KMS-11 (cell line): ENCODE measurements at regions not wholly inside any gene's neighbourhood (a gene's known extent, or its start where the extent isn't known, plus 50 kb on each side); places are given as distances from the start of the nearest gene placed in this dataset.
"Not testable (repeated sequence)": the region's sequence is repeated elsewhere in the genome, so short reads cannot be mapped to it uniquely, and the experiment has no call there.

ENCODE experiments used
- H2AFZ ChIP-seq: fragments of 200-600 bp; sonication (generic); 2 replicates; pipeline ENCODE4 v1.6.1; 2016; ENCODE audit warnings: antibody characterized with exemption, mixed run types, low read depth
- H3K27ac ChIP-seq: fragments of 200-600 bp; sonication (generic); 2 replicates; pipeline ENCODE4 v1.6.1; 2016; ENCODE audit warnings: mild to moderate bottlenecking, mixed run types
- H3K27me3 ChIP-seq: fragments of 200-600 bp; sonication (generic); 2 replicates; pipeline ENCODE4 v1.6.1; 2017; ENCODE audit warnings: mild to moderate bottlenecking, low read depth, mixed run types, moderate library complexity; ENCODE audit not compliant: insufficient read depth
- H3K36me3 ChIP-seq: fragments of 200-600 bp; sonication (generic); 2 replicates; pipeline ENCODE4 v1.6.1; 2017; ENCODE audit warnings: mild to moderate bottlenecking, mixed run types; ENCODE audit not compliant: insufficient read depth
- H3K4me1 ChIP-seq: fragments of 200-600 bp; sonication (generic); 2 replicates; pipeline ENCODE4 v1.6.1; 2016; ENCODE audit warnings: mild to moderate bottlenecking, low read depth, mixed run types; ENCODE audit not compliant: poor library complexity, severe bottlenecking
- H3K4me2 ChIP-seq: fragments of 200-600 bp; sonication (generic); 2 replicates; pipeline ENCODE4 v1.7.0; 2016; ENCODE audit warnings: mild to moderate bottlenecking, mixed run types
- H3K4me3 ChIP-seq: fragments of 200-600 bp; sonication (generic); IDR thresholded peaks from 2 replicates; pipeline ENCODE4 v1.6.1; 2017; ENCODE audit warnings: low read depth, low read length, mixed read lengths; ENCODE audit not compliant: insufficient read depth
- H3K79me2 ChIP-seq: fragments of 200-600 bp; sonication (generic); 2 replicates; pipeline ENCODE4 v1.6.1; 2016; ENCODE audit warnings: low read depth, mixed run types; ENCODE audit not compliant: insufficient read depth
- H3K9ac ChIP-seq: fragments of 200-600 bp; sonication (generic); 2 replicates; pipeline ENCODE4 v1.6.1; 2016; ENCODE audit warnings: mild to moderate bottlenecking, mixed run types
- H4K20me1 ChIP-seq: fragments of 200-600 bp; sonication (generic); 2 replicates; pipeline ENCODE4 v1.6.1; 2016; ENCODE audit warnings: mild to moderate bottlenecking, mixed run types; ENCODE audit not compliant: insufficient read depth
- TF ChIP-seq, protein P1 (sequence below): fragments of 200-600 bp; sonication (generic); conservative IDR thresholded peaks from 2 replicates; pipeline ENCODE4 v1.6.1; 2017; ENCODE audit warnings: low read depth, mild to moderate bottlenecking, antibody characterized with exemption, low read length, moderate library complexity, mixed read lengths

DNA sequence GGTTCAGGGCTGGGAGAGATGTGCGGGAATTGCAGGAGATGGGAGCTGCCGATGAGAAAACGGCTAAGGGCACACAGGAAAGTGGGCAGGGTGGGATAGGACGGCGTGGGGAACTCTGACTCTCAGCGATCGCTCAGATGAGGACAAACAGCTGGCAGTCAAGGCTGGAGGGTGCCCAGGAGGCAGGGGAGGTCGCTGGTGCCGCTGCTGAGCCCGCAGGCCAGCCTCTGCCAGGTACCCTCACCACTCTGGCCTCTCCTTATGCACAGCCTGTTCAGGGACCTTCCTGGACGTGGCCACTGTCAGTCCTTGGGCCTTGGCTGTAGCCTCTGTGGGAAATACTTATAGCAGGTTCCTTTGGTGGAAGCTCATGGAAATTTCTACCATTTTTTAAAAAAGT, 308.6 kb downstream of the TEX29 start:
- Histone ChIP-seq H3K36me3 (no peaks in the 10 kb centered on the region), H3K27me3 (no peaks in the 10 kb centered on the region; the same call in 1 of the 2 replicates)

DNA sequence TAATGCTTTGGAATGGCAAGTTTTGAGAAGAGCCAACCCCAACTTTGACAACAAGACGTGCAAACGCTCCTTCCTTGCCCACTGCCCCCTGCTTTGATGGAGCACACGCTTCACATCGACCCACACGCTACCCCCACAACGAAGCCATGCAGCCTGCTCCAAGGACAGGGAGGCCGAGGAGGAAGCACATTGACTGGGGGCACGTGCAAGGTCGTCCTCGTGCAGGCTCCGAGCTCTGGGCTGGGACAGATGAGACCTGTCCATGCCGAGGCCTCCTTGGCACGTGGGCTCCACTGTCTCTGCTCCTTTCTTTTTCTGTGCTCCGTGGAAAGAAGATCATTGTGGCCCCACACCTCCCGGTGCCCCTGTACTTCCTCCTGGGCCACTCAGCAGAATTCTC, 309.0 kb downstream of the TEX29 start:
- no peak overlapping the region for H2AFZ ChIP-seq
- H3K9ac ChIP-seq, result no peak overlapping the region
- no peak overlapping the region for H3K27ac ChIP-seq
- H3K4me1 ChIP-seq, result no peaks in the 10 kb centered on the region
- no peak overlapping the region for H3K4me2 ChIP-seq
- TF ChIP-seq, protein P1, sequence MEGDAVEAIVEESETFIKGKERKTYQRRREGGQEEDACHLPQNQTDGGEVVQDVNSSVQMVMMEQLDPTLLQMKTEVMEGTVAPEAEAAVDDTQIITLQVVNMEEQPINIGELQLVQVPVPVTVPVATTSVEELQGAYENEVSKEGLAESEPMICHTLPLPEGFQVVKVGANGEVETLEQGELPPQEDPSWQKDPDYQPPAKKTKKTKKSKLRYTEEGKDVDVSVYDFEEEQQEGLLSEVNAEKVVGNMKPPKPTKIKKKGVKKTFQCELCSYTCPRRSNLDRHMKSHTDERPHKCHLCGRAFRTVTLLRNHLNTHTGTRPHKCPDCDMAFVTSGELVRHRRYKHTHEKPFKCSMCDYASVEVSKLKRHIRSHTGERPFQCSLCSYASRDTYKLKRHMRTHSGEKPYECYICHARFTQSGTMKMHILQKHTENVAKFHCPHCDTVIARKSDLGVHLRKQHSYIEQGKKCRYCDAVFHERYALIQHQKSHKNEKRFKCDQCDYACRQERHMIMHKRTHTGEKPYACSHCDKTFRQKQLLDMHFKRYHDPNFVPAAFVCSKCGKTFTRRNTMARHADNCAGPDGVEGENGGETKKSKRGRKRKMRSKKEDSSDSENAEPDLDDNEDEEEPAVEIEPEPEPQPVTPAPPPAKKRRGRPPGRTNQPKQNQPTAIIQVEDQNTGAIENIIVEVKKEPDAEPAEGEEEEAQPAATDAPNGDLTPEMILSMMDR, result no peak
- H3K36me3 ChIP-seq, result no peaks in the 10 kb centered on the region
- H3K27me3 ChIP-seq, result no peaks in the 10 kb centered on the region; the same call in 1 of the 2 replicates
- no peaks in the 10 kb centered on the region for H4K20me1 ChIP-seq
- no peak overlapping the region for H3K4me3 ChIP-seq
- H3K79me2 ChIP-seq, result no peaks in the 10 kb centered on the region

More for the DNA sequence above, 308.6 kb downstream of the TEX29 start:
- Histone ChIP-seq H3K4me3 (no peak overlapping the region), H4K20me1 (no peaks in the 10 kb centered on the region), H3K4me2 (no peak overlapping the region), H3K27ac (no peak overlapping the region), H2AFZ (no peak overlapping the region), H3K9ac (no peak overlapping the region), H3K79me2 (no peaks in the 10 kb centered on the region), H3K4me1 (no peaks in the 10 kb centered on the region)
- TF ChIP-seq, protein P1, result no peak

DNA sequence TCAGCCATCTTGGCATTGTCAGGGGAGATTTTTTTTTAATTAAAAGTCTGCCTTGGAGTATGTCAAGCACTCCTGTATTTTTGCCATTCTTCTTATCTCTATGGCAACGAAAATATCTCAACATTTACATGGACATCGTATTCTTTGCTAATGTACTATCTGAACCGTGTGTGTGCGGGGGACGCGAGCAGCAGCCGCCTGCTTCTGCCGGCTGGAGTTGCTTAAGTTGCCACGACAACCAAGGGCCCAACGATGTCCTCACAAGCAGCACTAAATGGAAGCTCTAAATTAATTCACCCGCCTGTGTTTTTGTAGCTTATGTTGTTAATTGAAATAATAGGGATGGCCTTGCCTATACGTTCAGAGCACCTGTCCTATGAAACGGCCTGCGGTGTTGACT, 309.5 kb downstream of the TEX29 start:
- H3K36me3 ChIP-seq, result no peaks in the 10 kb centered on the region
- no peak overlapping the region for H3K4me2 ChIP-seq
- no peak overlapping the region for H3K27ac ChIP-seq
- no peaks in the 10 kb centered on the region for H3K4me1 ChIP-seq
- H3K79me2 ChIP-seq, result no peaks in the 10 kb centered on the region
- H3K9ac ChIP-seq, result no peak overlapping the region
- no peaks in the 10 kb centered on the region for H4K20me1 ChIP-seq
- TF ChIP-seq, protein P1, result no peak
- no peaks in the 10 kb centered on the region; the same call in 1 of the 2 replicates for H3K27me3 ChIP-seq
- H2AFZ ChIP-seq, result no peak overlapping the region
- H3K4me3 ChIP-seq, result no peak overlapping the region

DNA sequence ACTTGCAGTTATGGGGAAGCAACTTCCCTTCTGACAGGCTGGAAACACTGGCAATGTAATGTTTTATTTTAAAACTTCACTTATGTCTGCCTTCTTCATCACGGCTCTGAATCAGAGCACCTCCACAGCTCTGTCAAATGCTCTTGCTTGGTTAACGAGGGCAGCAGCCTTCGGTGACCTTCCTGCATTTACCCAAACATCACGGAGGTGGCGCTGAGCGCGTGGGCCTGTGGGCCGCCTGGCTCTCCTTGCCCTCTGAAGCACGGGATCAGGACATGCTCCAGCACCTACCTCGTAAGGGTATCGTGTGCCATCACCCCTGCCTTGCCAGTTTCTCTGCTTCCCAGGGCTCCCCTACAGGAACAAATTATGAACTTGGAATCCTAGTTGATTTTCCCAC, 310.0 kb downstream of the TEX29 start:
- Histone ChIP-seq H3K4me1 (no peaks in the 10 kb centered on the region), H3K27ac (no peak overlapping the region), H3K36me3 (no peaks in the 10 kb centered on the region), H3K79me2 (no peaks in the 10 kb centered on the region), H3K27me3 (no peaks in the 10 kb centered on the region; the same call in 1 of the 2 replicates), H4K20me1 (no peaks in the 10 kb centered on the region), H3K4me3 (no peak overlapping the region), H3K4me2 (no peak overlapping the region), H2AFZ (no peak overlapping the region), H3K9ac (no peak overlapping the region)
- TF ChIP-seq, protein P1, result no peak

DNA sequence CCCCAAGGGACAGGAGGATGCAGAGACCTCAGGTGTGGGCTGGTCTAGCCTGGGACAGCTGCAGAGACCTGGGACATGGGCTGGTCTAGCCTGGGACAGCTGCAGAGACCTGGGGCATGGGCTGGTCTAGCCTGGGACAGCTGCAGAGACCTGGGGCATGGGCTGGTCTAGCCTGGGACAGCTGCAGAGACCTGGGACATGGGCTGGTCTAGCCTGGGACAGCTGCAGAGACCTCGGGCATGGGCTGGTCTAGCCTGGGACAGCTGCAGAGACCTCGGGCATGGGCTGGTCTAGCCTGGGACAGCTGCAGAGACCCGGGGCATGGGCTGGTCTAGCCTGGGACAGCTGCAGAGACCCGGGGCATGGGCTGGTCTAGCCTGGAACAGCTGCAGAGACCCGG, 310.8 kb downstream of the TEX29 start:
- H3K9ac ChIP-seq, H3K36me3 ChIP-seq, H3K4me3 ChIP-seq, H3K4me2 ChIP-seq, H4K20me1 ChIP-seq, H2AFZ ChIP-seq, H3K79me2 ChIP-seq, H3K4me1 ChIP-seq, H3K27me3 ChIP-seq, H3K27ac ChIP-seq: not testable (repeated sequence)
